NCI-H1092 (cell line): ENCODE measurements at regions not wholly inside any gene's neighbourhood (a gene's known extent, or its start where the extent isn't known, plus 50 kb on each side); places are given as distances from the start of the nearest gene placed in this dataset.
"Not testable (repeated sequence)": the region's sequence is repeated elsewhere in the genome, so short reads cannot be mapped to it uniquely, and the experiment has no call there.

ENCODE experiments used
- DNase-seq: peaks from one replicate; lab custom pipeline; 2025; lab: John Stamatoyannopoulos, UW

DNA sequence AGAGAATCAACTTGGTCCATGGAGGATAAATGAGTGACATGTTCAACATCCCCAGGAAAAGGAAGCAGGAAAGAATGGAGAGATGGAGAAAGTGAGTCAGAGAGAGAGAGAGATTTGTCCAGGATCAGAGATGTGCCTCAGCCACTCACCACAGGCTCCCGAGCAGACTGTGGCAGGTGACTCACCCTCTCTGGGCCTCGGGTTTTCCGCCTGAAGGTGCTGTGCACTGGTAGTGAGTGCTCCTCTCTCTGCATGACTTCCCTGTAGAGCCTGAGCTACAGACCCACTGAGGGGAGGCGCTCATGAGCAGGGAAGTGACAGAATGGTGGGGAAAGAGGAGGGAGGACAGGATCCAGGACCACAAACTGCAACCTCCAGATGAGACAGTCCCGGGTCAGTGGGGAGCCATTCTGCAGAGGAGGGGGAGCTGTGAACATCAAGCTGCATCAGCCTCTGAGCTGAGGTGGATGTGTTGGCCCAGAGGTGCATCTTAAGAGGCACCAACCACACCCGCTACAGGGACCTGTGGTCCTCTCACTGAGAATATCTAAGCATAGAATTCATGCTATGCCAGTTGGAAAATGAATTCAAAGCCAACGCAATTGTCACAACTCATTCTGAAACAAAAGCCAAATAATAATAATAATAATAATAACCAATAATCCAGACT lies 433.4 kb downstream of the BRD1 start:
- DNase-seq: no peak

DNA sequence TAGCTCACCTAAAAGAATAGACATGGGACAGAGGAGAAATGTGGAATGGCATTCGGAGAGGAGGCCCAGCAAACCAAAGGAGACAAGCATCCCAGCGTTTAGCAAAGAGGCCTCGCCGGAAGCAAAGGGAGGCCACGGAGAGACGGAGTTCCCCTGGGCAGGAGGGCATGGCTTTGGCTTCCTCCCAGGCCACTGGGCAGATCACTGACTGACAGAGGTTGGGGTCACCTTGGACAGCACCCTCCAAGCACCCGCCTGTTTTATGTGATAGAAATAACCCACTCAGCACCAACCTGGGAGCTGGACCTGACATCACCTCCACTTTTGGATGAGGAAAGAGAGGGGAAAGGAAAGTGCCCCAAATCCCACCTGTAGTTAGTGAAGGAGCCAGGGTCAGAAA lies 434.1 kb downstream of the BRD1 start:
- no peak for DNase-seq

DNA sequence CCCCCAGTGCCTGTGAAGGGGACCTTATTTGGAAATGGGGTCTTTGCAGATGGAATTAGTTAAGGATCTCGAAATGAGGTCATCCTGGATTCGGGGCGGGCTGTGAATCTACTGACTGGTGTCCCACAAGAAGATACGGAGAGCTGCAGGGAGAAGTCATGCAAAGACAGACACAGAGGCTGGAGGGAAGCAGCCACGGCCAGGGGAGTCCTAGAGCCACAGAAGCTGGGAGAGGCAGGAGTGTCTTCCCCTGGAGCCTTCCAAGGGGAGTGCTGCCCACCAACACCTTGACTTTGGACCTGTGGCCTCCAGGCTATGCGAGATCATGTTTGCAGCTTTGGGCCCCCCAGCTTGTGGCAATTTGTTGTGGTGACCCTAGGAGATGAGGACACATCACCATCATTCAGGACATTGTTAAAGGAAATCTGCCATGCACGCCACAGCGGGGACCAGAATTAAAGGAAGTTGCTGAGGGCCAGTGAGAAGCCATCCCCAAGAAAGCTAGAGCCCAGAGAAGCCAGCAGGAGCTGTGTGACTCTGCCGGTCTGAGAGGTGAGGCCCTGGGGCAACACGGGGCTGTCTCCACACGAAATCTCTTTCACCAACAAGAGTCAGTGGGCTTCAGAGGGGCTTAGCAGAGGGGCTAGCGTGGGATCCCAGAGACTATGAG lies 434.7 kb downstream of the BRD1 start:
- DNase-seq: no peak

DNA sequence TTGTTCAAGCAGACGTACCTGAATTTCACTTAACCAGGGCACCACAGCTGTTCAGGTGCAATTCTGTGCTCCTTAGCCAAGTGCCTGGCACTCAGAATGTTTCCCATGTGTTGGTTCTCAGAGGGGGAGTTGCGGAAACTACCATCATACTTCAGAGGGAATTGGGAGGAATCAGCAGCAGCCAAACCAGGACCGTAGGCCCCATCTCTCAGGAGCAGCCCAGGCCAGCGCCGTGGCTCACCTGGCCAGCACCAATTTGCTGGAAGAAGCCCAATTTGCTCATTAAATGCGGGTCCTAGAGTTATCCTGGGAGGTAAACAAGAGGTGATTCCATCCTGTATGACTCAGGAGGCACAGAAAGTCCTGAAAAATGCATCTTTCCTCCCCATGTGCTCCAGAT lies 435.4 kb downstream of the BRD1 start:
- no peak for DNase-seq

DNA sequence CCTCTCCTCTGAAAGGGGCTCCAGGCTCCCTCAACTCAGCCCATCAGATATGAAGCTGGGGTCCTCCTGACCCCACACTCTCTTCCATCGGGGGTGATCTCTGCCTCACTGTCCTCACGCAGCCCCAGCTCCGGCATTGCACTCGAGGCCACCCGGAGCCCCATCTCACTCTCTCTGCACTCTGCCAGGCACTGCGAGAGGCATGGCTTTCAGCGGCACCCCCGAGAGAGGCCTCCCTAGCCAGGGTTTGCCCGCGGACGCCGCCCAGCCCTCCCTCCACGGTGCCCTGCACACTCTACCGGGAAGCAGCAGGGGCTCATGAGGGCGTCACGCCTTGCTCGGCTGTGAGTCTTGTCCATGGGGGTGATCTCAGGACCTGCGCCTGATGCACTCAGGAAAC lies 436.2 kb downstream of the BRD1 start:
- DNase-seq: no peak

DNA sequence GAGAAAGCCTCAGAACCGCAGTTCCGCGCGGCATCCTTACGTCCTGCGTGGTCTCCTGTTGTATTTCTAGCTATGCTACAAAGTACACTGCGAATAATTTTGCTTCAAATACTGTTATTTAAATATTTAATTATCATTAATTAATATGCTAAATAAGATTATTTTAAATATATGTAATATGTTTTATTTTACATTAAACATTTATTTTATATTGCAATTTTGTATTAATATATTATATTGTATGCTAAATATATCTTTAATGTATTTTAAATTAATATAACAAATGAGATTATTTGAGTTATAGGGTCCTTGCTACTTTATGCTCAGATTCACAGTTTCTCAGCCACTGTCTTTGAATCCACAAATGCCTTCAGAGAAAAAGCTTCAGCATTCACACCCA lies 436.7 kb downstream of the BRD1 start:
- no peak for DNase-seq

DNA sequence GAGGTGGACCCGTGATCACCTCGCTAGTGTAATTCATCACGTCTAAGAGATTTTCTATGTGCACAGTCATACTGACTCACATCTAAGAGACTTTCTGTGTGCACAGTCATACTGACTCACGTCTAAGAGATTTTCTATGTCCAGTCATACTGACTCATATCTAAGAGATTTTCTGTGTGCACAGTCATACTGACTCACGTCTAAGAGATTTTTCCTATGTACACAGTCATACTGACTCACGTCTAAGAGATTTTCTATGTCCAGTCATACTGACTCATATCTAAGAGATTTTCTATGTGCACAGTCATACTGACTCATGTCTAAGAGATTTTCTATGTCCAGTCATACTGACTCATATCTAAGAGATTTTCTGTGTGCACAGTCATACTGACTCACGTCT lies 443.8 kb downstream of the BRD1 start:
- DNase-seq: not testable (repeated sequence)

DNA sequence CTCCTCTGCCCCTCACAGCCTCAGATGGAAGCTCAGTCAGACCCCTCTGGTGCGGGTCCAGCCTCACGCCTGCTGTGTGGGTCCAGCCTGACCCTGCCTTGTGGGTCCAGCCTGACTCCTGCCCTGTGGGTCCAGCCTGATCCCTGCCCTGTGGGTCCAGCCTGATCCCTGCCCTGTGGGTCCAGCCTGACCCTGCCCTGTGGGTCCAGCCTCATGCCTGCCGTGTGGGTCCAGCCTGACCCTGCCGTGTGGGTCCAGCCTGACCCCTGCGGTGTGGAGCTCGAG lies 445.3 kb downstream of the BRD1 start:
- no peak for DNase-seq

DNA sequence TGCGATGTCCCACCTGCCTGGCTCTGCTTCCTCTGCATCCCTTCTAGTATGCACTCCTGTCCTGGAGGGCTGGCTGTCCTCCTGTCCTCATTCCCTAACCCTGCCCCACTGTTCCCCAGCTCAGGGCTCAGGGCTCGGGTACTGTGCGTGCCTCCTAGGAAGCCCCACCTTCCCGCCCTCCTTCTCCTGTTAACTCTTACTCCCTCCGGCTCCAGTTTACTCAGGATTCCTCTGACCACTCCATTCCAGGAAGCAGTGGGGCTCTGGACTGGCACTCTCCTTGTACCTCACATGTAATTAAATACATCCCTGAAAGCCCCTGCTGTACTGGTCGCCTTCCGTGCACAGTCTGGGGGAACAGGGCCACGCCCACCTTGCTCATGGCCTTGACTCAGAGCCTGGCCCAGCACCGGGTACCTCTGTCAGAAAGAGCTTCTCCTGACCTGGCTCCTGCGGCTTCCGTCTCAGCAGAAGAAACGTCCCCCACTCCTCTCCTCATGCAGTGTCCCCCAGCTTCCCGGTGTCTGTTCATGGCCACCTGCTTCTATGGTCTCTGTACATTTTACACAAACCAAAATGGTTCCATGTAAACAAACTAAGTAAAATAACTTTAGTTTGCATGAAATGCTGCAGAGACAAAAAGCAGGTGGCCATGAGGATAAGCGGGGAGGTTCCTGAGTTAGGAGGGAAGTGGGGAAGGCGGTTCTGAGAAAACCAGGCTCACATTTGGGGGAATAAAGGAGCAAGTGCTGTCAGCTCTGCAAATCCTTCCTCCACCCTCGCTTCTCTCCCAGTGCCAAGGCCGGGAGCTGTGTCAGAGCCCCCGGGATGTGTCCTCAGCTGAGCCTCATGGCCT lies 445.9 kb downstream of the BRD1 start:
- DNase-seq: no peak

DNA sequence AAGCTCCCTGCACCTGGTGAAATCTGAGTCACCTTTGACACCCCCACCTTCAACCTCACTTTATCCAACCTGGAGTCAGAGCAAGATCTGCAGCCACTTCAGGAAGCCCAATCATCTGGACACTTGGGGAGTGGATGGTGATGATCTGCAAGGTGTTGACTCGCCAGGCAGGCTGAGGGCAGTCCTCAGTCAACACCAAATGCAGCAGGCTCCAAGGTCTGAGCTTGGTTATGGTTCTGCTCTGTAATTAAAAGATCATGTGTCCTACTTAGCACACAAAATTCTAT lies 446.9 kb downstream of the BRD1 start:
- no peak for DNase-seq

DNA sequence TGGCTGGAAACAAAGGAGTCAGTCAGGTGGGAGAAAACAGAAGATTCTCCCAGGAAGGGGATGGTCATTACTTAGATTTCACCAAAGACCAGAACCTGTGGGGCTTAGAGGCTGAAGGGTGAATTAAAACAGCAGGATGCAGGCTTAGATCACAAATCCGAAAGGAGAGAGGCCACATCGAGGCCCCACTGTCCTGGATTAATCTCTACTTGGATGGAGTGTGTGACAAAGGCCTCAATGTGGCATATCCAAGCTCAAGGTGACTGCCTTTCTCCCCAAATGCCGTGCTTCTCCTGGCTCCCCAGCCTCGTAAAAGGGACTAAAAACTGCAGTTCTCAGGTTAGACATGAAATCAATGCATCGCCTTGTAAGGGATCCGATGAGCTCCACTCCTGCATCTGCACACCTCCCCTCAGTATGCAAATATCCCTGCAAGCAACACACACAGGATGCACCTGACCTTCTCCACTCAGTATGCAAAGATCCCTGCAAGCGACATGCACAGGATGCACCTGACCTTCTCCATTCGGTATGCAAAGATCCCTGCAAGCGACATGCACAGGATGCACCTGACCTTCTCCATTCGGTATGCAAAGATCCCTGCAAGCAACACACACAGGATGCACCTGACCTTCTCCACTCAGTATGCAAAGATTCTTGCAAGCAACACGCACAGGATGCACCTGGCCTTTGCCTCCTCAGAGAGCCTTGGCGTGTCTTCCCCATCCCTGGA lies 447.4 kb downstream of the BRD1 start:
- DNase-seq: no peak

DNA sequence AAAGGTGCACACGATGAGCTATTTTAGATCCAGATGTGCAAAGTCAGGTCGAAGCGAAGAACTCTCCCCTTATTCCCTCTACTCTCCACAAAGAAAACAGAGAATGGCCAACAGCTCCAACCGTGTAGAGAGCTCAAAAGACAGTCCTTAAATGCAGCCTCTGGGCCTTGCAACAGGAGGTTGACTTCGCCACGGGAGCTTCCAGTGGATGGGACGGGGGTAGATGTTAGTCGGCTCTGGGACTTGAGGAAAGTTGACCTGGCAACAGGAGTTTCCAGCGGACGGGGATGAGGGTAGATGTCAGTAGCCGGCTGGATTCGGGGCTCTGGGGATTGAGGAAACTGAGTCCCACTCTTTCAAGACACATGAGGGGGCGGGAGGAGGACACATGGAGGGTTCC lies 450.4 kb downstream of the BRD1 start:
- DNase-seq: no peak

DNA sequence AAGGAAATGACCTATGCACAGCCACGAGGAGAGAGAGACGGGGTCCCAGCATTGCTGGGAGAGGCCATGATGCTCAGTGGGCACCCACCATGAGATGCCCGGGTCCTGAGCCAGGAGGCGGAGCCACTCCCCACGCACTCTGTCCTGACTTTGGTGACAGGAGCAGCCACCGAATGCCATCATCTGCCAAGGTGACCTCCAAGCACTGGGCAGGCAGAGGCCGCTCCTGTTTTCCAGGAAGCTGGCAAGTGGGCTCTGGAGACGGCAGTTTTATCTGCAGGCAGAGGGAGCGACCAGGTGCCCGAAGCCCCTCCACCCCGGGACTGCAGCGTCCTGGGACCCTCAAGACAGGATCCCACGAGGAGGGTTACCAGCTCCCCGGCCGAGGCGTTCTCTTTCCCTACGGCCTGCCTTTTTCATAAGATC lies 453.9 kb downstream of the BRD1 start:
- DNase-seq: no peak

DNA sequence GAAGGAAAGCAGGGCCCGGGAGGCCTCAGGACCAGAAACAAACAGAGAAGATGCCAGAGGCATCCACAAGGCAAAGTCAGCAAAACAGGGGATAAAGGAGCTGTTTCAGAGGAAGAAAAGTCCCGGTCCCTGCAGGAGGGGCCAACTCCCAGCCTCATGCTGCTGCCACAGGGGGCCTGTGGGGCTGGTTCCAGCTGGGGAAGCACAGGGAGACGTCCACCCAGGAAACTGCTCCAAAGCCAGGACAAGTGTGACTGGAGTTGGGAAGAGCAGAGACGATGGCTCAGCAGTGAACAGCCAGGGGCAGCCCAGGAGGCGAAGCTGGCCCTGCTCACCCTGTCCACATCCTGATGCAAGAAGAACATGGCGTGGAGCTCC lies 454.4 kb downstream of the BRD1 start:
- DNase-seq: no peak

DNA sequence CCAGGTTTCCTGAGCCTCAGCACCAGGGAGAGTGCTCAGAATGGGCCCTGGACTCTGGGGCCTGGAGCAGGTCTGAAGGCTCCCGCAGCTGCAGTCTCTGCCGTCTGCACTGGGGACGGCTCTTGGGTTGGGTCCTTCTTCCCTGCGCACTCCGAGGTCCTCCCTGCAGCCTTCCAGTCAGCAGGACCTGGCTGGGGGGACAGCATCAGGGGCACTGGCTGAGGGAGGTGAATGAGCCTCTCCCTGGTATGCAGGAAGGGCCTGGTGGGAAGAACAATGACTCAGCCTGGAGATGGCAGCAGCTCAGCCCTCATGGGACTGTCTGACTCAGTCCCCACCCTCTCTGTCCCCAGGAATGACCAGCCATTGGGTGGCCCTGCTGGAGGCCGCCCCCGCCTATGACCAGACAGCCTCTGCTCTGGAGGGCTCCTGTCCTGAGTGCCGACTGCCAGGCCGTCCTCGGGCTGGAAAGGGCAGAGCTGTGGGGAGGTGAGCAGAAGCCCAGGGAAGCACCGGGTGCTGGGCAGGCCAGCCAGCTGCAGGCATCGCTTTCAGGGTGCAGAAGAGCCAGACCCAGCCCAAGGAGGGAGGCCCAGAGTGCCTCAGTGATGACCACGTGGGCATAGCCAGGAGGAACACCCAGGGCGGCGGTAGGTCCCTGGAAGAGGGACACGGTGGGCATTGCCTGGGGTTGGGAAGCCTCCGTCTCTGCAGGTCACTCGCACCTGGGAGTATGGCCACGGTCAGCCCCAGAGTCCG lies 455.0 kb downstream of the BRD1 start:
- DNase-seq: no peak

DNA sequence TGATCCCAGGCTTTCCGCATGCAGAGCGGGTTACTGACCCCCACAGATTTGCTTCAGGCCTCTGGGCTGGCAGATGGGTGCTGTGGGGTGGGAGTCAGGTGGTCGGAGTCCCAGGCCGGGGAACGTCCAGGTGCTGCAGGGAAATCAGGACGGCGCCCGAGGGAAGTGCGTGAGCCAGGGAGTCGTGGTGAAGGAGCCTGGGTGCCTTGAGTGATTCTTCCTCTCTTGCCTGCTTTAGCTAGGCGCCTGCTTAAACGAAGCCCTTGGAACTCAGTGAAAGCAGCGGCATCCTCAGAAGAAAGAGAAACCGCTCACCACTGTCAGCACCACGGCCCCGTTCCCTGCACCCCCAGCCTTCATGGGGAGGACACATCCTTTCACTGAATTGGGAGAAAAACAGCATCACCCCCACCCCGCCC lies 455.6 kb downstream of the BRD1 start:
- no peak for DNase-seq

DNA sequence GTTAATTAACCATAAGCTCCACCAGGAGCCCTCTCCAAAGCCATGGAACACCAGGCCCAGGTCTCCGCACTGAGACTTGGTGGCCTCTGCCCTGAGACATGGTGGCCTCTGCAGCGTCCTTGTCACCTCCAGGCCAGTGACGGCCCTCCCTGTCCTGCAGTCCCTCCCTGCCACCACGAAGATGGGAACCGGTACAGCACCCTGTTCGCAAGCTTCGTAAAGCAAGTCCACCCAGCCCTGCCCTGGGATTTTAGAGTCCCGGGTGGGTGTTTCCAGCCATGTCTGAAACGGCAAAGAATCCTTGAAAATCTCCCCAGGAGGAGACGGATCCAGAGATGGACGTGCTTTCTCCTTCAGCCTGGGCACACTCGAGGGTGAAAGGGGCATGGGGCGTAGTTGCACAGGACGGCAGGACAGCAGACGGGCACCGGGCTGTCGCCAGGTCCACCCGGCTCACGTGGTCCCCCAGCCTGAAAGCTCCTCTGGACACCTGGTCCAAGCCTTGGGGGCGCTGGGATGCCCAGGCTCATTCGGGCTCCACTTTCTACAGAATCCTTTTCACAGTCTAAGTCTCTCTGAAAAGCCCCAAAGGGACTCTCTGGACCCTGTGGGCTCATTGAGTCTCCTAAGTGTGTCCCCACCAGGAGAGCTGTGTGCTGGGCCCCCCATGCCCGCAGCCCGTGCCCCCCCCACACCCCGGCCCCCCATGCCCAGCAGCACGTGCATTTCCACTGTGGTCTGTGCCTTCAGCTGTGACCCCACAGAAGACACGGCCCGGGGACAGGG lies 456.2 kb downstream of the BRD1 start:
- DNase-seq: no peak

DNA sequence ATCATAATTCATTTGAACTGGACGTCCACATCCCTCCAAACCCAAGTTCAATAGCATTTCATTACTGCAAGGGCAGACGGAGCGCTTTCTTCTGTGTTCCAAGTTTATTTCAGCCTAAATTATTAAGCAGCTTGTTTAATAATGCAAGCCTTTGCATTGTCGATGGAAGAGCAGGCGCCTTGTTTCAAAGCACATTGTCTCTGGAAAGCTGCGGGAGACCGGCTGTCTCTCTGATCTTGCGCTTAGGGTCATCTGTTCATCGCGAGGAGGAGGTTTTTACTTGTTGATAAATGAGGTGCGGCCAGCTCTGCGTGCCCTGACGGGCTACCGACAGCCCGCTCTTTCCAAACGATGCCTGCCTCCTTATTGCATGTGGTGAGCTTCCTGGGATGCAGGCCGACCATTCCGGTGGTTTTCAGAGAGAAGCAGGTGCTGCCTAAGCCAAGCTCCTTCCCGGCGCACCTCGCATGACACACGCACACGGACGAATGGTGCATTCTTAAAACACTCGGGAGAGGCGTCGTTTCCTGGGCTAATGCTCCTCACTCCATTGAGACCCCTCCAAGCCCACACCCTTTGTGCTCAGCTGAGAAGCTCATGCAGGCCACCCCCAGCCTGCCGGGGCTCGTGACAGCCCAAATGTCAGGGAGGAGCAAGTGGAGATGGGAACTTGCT lies 456.9 kb downstream of the BRD1 start:
- no peak for DNase-seq

DNA sequence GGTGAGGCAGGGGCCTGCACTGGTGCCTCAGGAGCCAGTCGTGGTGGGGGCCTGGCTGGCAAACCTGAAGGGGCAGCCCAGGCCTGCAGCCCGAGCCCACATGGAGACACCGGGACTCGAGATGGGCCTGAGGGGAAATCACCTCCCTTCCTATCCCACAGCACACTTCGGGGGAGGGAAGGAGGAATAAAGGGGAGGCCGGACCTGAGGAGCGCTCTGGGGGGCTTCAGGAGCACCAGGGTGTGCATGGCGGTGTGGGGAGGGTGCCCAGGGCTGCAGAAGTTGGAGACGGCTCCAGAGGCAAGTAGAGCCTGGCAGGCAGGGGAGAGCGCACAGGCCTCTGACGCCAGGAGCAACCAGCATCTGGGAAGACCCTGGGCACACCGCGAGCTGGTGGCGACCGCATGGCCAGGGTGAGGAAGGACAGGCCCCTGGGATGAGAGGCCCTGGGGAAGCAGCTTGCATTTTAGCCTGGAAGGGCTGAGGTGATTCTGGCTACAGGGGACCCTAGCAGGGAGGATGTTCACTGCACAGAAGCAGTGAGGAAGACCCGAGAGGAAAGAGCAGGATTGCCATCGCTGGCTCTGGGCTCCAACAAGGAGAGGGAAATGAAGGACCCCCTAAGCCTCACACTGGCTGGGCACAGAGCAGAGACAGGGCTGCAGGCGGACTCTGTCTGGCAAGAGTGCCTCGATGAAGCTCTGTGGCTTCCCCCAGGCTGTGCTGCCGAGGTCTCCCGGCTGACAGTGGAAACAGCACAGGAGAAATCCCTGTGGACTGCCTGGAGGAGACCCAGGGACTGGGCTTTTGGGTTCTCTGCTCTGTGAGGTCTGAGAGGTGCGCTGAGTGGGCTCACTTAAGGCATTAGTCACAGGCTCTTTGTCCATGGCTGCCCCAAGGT lies 457.7 kb downstream of the BRD1 start:
- no peak for DNase-seq
